ENCODE measurements at regions not wholly inside any gene's neighbourhood (a gene's known extent, or its start where the extent isn't known, plus 50 kb on each side); places are given as distances from the start of the nearest gene placed in this dataset.

- DNase-seq (ENCODE audit: low spot score) = no peak
Observed at GRCh38 chr10:94192974-94193373, 169.8 kb downstream of the NOC3L start.

GRCh38 chr10:94193466-94193924 lies 169.2 kb downstream of the NOC3L start:
- no peak for DNase-seq (ENCODE audit: low spot score)

GRCh38 chr10:94194256-94194655 lies 168.5 kb downstream of the NOC3L start:
- DNase-seq (ENCODE audit: low spot score) = no peak

- DNase-seq (ENCODE audit: low spot score) = no peak
Observed at GRCh38 chr10:94197241-94197640, 165.5 kb downstream of the NOC3L start.

- no peak for DNase-seq (ENCODE audit: low spot score)
Observed at GRCh38 chr10:94198324-94198723, 164.4 kb downstream of the NOC3L start.

GRCh38 chr10:94199565-94199964 lies 163.2 kb downstream of the NOC3L start:
- DNase-seq (ENCODE audit: low spot score) = no peak

- DNase-seq (ENCODE audit: low spot score) = no peak
Observed at GRCh38 chr10:94200146-94200837, 162.4 kb downstream of the NOC3L start.

GRCh38 chr10:94205396-94205831 lies 157.3 kb downstream of the NOC3L start:
- DNase-seq (ENCODE audit: low spot score) = no peak

GRCh38 chr10:94206176-94206575 lies 156.6 kb downstream of the NOC3L start:
- DNase-seq (ENCODE audit: low spot score) = no peak

GRCh38 chr10:94208315-94208714 lies 154.4 kb downstream of the NOC3L start:
- DNase-seq (ENCODE audit: low spot score) = no peak

GRCh38 chr10:94210440-94211168 lies 152.1 kb downstream of the NOC3L start:
- DNase-seq (ENCODE audit: low spot score) = no peak

- no peak for DNase-seq (ENCODE audit: low spot score)
Observed at GRCh38 chr10:94211169-94211510, 151.6 kb downstream of the NOC3L start.

GRCh38 chr10:94213001-94213530 lies 149.7 kb downstream of the NOC3L start:
- no peak for DNase-seq (ENCODE audit: low spot score)

GRCh38 chr10:94213980-94214379 lies 148.8 kb downstream of the NOC3L start:
- DNase-seq (ENCODE audit: low spot score) = no peak

GRCh38 chr10:94214481-94214893 lies 148.3 kb downstream of the NOC3L start:
- no peak for DNase-seq (ENCODE audit: low spot score)

- DNase-seq (ENCODE audit: low spot score) = no peak
Observed at GRCh38 chr10:94216201-94216600, 146.5 kb downstream of the NOC3L start.

- DNase-seq (ENCODE audit: low spot score) = no peak
Observed at GRCh38 chr10:94217411-94217810, 145.3 kb downstream of the NOC3L start.

- no peak for DNase-seq (ENCODE audit: low spot score)
Observed at GRCh38 chr10:94218493-94219183, 144.1 kb downstream of the NOC3L start.

- DNase-seq (ENCODE audit: low spot score) = no peak
Observed at GRCh38 chr10:94219829-94220228, 142.9 kb downstream of the NOC3L start.

- DNase-seq (ENCODE audit: low spot score) = no peak
Observed at GRCh38 chr10:94220717-94221116, 142.0 kb downstream of the NOC3L start.

- no peak for DNase-seq (ENCODE audit: low spot score)
Observed at GRCh38 chr10:94223702-94224370, 138.9 kb downstream of the NOC3L start.

GRCh38 chr10:94224656-94225055 lies 138.1 kb downstream of the NOC3L start:
- no peak for DNase-seq (ENCODE audit: low spot score)
